HTR-8/SVneo (cell line): ENCODE measurements at regions not wholly inside any gene's neighbourhood (a gene's known extent, or its start where the extent isn't known, plus 50 kb on each side); places are given as distances from the start of the nearest gene placed in this dataset.
"Not testable (repeated sequence)": the region's sequence is repeated elsewhere in the genome, so short reads cannot be mapped to it uniquely, and the experiment has no call there.

ENCODE experiments used
- DNase-seq: peaks from one replicate; pipeline ENCODE4 v3.0.0; 2011; ENCODE audit warnings: low spot score, mixed read lengths; ENCODE audit not compliant: insufficient read length
- FAIRE-seq: peaks from 2 replicates; lab custom pipeline; 2011; peaks lifted over from hg19 to GRCh38; lab: Jason Lieb, UNC

GRCh38 chr15:59904450-59905135, 99.5 kb upstream of the FOXB1 start:
- DNase-seq (no peak), FAIRE-seq (no peak)

DNA sequence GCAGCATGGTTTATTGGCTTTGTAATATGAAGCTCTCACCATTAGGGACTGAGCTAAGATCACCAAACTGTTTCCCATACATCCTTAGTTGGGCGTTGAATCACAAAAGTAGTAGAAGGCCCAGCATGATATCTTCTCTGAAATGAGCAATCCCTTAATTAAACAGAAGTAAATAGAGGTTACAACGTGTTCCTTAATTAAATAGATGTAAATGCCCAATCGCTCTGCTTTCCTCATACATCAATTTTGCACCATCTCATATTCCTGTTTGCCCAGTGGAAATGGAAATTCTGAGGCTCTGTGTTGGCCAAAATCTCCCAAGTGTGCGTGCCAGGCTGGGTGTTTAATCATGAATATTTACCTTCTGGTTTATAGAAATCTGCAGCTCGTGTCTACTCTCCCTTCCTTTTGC, 107.4 kb upstream of the FOXB1 start:
- FAIRE-seq: no peak

DNA sequence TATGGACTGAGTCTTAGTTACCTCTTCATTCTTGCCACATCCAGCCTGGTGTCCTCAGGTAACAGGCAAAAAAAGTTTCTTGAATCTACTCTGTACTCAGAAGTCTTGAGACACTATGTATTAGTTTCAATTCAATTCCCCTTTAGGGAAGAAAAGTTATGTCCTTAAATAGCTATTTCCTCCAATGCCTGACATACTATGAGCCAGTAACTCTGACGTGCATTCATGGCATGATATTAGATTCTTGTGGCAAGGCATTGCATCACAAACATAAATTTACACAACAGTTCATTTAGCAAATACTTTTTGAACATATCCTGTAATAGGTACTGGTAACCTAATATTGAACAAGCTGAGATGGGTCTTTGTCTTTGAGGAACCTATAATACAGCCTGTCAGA, 109.3 kb upstream of the FOXB1 start:
- FAIRE-seq (no peak), DNase-seq (no peak)

More for the DNA sequence above, 107.4 kb upstream of the FOXB1 start:
- no peak for DNase-seq

DNA sequence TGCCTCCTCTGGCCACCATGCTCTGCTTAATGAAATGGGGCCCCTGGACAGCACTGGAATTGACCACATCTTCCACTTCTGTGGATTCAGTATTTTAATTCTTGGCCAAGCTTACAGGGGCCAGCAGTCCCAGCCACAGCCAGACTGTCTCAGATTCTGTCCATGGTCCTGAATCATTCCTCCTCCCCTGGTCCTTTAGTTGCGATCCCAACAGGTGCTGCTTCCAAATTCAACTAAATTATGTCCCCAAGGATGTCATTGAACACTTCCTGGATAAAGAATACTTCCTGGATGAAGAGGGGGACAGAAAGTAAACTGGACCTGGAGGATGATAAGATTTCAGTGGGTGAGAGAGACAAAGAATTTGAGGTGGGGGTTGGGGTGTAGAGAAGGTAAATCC, 111.1 kb upstream of the FOXB1 start:
- peak; percentile 31 for DNase-seq
- FAIRE-seq: no peak

GRCh38 chr15:59887870-59888269, 116.2 kb upstream of the FOXB1 start:
- not testable (repeated sequence) for FAIRE-seq, DNase-seq

GRCh38 chr15:59887211-59887610, 116.9 kb upstream of the FOXB1 start:
- DNase-seq (no peak), FAIRE-seq (no peak)

DNA sequence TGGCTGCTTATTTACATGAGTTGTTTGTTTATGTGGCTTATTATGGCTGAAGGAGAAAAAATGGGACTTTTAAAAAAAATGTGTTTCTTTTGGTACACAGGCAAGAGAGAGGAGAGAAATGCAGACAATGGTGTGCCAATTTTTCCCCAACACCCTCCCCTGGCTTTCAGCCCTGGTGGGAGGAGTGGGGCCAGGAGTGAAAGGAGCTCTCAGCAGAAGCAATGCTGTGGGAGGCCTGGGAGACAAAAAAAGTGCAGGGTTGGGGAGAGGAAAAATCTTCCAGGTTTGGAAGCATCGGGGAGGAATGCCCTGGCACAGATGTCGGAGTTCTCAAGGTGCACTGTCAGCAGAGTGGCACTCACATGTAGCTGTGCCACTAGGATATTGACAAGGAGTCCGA, 117.7 kb upstream of the FOXB1 start:
- FAIRE-seq: no peak
- DNase-seq: no peak

GRCh38 chr15:59885832-59886231, 118.3 kb upstream of the FOXB1 start:
- DNase-seq (peak; percentile 37), FAIRE-seq (no peak)

DNA sequence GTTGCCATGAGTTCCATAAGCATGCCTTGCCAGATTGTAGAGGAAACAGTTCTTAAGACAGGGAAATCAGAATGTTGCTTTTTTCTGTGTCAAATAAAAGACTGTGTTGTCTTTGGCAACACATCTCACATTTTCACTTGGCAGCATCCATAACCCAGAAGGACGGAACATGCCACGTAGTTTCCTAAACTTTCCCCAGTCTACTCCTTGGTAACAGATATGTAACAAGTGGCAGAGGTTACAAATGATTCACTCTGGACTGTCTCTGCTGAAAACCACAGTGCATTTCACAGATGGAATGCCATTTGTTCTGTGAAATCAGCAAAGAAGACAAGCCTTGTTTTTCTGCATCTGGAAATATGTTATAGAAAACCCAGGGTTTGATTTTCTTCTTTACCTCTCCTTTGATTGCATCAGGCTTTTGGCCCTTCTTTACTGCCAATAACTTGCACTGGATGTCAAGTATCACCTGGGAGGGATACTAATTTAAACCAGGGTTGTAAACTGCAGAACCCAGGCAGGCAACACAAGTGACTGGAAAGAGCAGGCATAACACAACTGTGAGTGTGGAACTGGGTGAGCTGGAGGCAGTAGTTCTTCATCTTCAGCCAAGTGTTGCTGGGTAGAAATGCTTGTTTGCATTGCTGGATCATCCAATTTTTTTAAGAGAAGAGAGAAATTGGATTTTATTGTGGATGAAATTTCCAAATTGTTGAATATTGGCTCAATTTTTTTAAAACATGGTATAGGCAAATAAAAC, 124.4 kb upstream of the FOXB1 start:
- FAIRE-seq: peak; percentile 54

GRCh38 chr15:59876140-59876539, 128.0 kb upstream of the FOXB1 start:
- no peak for FAIRE-seq
- no peak for DNase-seq

More for the DNA sequence above, 124.4 kb upstream of the FOXB1 start:
- DNase-seq: peak; percentile 55

DNA sequence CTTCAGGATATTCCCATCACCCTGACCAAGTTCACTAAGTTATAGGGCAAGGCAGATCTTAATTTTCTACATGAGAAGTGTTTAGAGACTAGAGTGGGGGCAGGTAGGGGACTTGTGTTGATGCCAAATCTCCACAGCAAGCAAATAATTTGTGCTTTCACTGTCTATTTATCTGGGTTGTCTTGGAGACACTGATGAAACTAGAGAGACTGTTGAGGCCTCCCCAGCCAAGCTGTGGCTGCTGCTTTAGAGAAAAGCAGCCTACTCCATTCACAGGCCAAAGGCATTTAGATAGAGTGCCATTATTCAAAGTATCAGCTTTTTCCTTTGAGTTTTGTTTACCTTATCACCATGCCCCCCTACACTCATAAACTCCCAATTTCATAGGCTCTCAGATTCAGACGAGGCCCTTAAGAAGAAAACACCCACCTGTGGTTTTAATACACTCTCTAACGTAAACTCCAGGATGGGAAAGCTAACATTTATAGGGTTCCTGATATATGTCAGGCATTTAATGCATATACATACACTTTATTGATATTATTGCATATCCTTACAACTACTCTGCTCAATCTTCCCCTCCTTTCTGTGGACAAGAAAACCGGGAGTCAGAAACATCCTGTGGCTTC, 130.4 kb upstream of the FOXB1 start:
- DNase-seq (no peak), FAIRE-seq (no peak)

- DNase-seq (no peak), FAIRE-seq (no peak)
Observed at GRCh38 chr15:59867086-59867855, 136.8 kb upstream of the FOXB1 start.

DNA sequence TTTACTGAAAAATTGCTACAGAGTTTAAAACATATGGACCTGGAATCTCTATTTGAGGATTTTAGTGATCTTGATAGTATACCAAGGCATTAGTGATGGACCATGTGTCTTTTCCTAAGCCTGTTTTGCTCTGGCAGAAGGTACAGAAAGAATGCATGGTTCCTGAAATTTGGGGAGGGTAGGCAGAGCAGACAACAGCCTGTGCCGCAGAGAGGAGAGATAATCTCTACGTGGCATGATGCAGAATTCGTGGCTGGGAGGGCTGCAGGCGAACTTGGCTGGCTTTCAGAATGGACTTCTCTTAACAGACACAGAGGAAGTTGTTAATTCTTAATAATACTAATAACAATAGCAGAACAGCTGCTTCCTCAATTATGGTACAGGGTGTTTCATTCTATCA, 137.5 kb upstream of the FOXB1 start:
- FAIRE-seq (no peak), DNase-seq (no peak)

- FAIRE-seq: no peak
- DNase-seq: no peak
Observed at GRCh38 chr15:59862191-59863155, 141.6 kb upstream of the FOXB1 start.

GRCh38 chr15:59847968-59848367, 156.1 kb upstream of the FOXB1 start:
- no peak for FAIRE-seq
- no peak for DNase-seq

GRCh38 chr15:59845942-59846499, 156.9 kb upstream of the BNIP2 start:
- FAIRE-seq: no peak
- DNase-seq: no peak

- DNase-seq: no peak
- FAIRE-seq: no peak
Observed at GRCh38 chr15:59843609-59844008, 154.5 kb upstream of the BNIP2 start.

DNA sequence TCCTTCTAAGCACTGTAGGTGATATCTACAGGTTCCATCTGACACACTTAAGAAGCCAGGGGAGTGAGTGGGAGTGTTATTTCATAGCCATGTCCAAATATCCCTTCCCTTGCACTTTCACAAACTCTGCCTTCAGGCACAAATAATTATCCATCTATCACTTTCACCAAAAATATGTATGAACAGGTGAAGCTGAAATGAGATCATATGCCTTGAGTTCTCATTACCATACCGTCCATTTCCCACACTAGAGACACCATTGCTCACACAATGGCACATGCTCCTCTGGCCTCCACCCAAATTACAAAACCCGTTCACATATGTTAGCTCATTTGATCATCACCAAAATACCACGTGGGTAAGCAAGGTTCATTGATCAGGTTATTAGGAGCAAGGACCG, 151.9 kb upstream of the BNIP2 start:
- FAIRE-seq: no peak
- DNase-seq: no peak

GRCh38 chr15:59839906-59840305, 150.8 kb upstream of the BNIP2 start:
- FAIRE-seq (no peak), DNase-seq (no peak)
